HL-60/S4 (cell line): ENCODE measurements at regions not wholly inside any gene's neighbourhood (a gene's known extent, or its start where the extent isn't known, plus 50 kb on each side); places are given as distances from the start of the nearest gene placed in this dataset.

Source experiments
- in situ Hi-C: fragments of 300-500 bp; cut with MboI; formaldehyde crosslinking; loops from 2 replicates; pipeline ENCODE4 v1.14.3; 2022; ENCODE audit warnings: low sequenced_read_pairs

DNA sequence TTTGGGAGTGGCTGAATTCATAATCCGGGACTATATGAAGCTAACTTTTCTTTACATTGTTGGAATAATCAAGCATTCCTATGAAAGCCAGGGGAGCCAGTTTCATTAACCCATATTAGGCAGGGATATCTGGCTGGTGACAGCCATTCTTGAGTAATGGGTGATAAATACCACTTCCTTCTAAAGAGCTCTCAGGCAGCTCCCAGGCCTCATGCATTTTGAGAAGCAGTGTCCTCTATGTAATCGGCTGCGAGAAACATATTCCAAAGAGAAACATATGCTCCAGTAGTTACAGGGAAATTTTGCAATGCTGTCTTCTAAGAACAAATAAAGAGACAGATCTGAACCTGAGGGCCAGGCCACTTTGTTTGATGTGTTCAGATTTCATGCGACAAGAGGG, 83.1 kb downstream of the MSX2 start:
- in situ Hi-C loops, result no loop called here

GRCh38 chr5:174806729-174807128, 82.3 kb downstream of the MSX2 start:
- in situ Hi-C loops, result no loop called here

GRCh38 chr5:174801798-174802197, 77.4 kb downstream of the MSX2 start:
- in situ Hi-C loops, result no loop called here

- in situ Hi-C loops, result no loop called here
These were observed 76.1 kb downstream of the MSX2 start for GRCh38 chr5:174800435-174800834.

DNA sequence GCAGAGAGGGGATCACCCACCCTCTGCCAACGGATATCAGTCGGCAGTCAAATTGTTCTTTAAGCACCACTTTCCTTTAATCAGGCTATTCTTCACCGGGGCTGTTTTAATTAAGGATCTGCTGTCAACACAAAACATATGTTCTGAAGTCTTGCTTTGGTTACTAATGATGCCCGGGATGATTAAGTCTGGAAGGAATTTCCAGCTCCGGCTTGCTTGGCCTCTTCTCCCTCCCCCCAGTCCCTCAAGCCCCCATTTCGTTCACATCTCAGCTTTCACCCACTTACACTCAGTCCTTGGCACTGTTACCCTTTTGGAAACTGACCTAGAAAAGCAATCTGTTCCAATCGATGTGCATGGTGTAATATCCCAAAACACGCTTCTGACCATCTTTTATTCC, 74.7 kb downstream of the MSX2 start:
- in situ Hi-C loops, result loop anchor here (10.0 kb wide), 1 partner anchor 384 kb away; no protein-coding TSS in a partner anchor

- in situ Hi-C loops, result loop anchor here (10.0 kb wide), 1 partner anchor 384 kb away; no protein-coding TSS in a partner anchor
These were observed 74.2 kb downstream of the MSX2 start for GRCh38 chr5:174798551-174798951.

DNA sequence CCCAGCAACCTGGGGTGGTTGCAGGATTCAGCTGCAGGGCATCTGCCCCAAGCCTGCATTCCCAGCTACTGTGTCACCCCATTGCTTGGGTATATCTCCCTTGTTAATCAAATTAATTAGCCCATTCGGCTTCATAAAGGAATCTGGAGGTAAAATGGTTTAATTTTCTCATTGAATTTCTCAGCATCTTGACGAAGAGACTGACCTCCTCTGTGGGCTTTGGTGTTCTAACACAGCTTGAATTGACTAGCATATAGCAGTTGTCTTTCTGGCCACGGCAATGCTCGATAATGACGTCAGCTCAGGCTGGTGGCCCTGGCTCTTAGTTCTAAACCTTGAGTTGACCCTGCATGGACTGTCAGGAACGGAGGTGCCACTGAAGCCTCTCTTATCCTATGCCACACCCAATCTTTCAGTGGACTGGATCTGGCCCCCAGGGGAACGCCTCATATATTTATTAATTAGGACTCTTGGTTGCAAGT, 72.4 kb downstream of the MSX2 start:
- in situ Hi-C loops, result loop anchor here (10.0 kb wide), 1 partner anchor 382 kb away; no protein-coding TSS in a partner anchor

GRCh38 chr5:174794931-174795672, 70.7 kb downstream of the MSX2 start:
- in situ Hi-C loops, result loop anchor here (10.0 kb wide), 1 partner anchor 380 kb away; no protein-coding TSS in a partner anchor

DNA sequence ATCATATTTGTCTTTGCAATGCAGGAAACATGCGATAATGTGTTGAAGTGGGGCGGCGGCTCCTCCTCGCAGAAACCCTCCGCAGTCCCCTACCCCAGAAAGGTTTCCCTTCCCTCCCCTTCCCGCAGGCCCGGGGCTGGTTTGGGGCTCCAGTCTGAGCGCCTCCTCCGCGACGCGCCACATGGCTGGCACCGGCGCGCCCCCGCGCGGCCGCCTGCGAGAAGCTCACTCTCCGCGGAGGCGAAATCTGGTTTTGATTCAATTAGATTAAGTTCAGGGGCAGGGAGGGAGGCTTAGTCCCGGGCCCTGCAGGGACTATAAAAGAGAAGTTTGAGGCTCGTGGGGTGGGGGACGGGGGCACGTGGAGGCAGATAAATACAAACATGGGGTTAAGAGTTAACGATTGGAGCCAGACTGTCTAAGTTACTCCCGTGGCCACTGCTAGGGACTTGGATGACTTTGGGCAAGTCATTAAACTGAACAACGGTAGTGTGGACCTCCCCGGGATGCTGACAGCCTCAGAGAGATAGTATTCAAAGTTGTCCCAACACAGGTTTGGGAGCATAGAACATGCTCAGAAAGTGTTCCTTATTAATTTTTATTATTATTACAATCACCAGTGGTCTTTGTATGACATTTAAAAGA, 69.4 kb downstream of the MSX2 start:
- in situ Hi-C loops, result loop anchor here (10.0 kb wide), 1 partner anchor 379 kb away; no protein-coding TSS in a partner anchor

GRCh38 chr5:174793076-174793475, 68.7 kb downstream of the MSX2 start:
- in situ Hi-C loops, result loop anchor here (10.0 kb wide), 1 partner anchor 378 kb away; no protein-coding TSS in a partner anchor

GRCh38 chr5:174792265-174792664, 67.9 kb downstream of the MSX2 start:
- in situ Hi-C loops, result loop anchor here (10.0 kb wide), 1 partner anchor 377 kb away; no protein-coding TSS in a partner anchor

DNA sequence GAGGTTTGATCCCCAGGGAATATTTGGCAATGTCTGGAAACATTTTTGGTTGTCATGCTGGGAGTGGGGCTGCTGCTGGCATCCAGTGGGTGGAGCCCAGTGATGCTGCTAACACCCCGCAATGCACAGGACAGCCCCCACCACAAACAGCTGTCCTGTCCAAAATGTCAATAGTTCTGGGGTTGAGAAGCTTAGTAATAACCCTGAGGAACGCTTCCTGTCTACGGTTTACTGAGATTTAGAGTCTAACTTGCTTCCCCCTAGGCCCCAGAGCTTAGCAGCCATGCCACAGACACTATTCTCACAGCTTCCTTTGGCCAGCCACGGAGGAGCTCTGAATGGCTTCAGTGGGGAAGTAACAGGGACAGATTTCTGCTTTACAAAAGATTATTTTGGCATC, 66.5 kb downstream of the MSX2 start:
- in situ Hi-C loops, result loop anchor here (10.0 kb wide), 1 partner anchor 376 kb away; no protein-coding TSS in a partner anchor

GRCh38 chr5:174789596-174789995, 65.2 kb downstream of the MSX2 start:
- in situ Hi-C loops, result no loop called here

DNA sequence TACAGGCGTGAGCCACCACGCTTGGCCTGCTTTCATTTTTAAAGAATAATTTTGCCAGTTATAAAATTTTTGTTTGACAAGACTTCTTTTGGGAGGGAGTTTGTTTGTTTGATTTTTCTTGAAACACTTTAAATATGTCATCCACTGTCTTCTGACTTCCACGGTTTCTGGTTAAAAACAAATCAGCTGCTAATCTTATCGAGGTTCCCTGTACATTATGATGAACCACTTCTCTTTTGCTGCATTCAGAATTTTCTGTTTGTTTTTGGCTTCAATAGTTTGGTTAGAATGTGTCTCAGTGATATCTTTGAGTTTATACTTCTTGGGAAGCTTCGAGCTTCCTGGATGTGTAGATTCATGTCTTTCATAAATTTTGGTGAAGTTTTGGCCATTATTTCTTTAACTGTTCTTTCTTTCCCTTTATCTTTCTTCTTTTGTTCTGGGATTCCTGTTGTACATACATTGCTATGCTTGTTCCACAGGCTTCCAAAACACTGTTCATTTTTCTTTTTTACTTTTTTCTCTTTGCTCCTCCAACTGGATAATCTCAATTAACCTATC, 60.8 kb downstream of the MSX2 start:
- in situ Hi-C loops, result no loop called here
